Lower leg skin (tissue), 4 donors: ENCODE measurements at regions not wholly inside any gene's neighbourhood (a gene's known extent, or its start where the extent isn't known, plus 50 kb on each side); places are given as distances from the start of the nearest gene placed in this dataset.

Experiments
- DNase-seq, 2 donors: peaks; one replicate each; pipeline ENCODE4 v3.0.0-alpha.2; 2019; ENCODE audit warnings: low spot score in 2 of 2
- H3K4me3 ChIP-seq: fragments of 200-600 bp; sonication (generic); 2 replicates; pipeline ENCODE4 v1.5.1; 2017; ENCODE audit warnings: mild to moderate bottlenecking, low read depth; ENCODE audit not compliant: poor library complexity, severe bottlenecking
- POLR2A ChIP-seq, 2 donors: fragments of 450-650 bp; IDR thresholded peaks; one replicate each; pipeline ENCODE4 v1.6.1; 2016 to 2017; ENCODE audit warnings: antibody characterized with exemption in 2 of 2, mild to moderate bottlenecking in 1 of 2, moderate library complexity in 1 of 2
- WGBS, 2 donors: methylation state at CpG; one replicate each; pipeline ENCODE4 v1.1.5; 2018; 5-methylcytosine and 5-hydroxymethylcytosine counted together
- intact Hi-C: fragments of 100-400 bp; cut with DNase I; formaldehyde crosslinking; loops from one replicate; pipeline ENCODE4 v1.15.0; 2023; ENCODE audit warnings: low total_unique reads
- TF ChIP-seq, protein P1 (sequence below), 3 donors: fragments of 450-650 bp; IDR thresholded peaks; one replicate each; pipeline ENCODE4 v1.5.1; 2016; ENCODE audit warnings: antibody characterized with exemption in 3 of 3, mild to moderate bottlenecking in 3 of 3, moderate library complexity in 2 of 3

DNA sequence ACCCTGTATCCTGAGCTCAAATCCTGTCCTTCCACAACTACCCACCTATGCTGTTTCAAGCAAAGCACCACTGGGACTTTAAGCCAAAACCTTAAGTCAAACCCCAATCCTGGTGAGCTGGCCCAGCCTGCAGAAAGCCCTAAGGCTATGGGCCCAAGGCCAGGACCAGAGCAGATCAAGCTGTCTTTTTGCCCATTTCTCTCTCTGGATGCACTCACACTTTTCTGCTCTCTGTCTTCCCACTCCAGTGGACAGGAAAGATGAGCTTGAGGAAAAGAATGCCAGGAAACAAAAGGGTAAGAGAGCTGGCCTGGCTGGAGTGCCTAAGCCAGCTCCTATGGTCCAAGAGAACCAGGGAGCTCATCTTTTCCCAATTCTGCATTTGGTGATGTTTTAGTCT lies 284.3 kb upstream of the ISX start:
- DNase-seq = no peak
- intact Hi-C loops = no loop called here
- H3K4me3 ChIP-seq = no peak overlapping the region
- TF ChIP-seq POLR2A (IDR thresholded peaks at IDR 0.05) = no peak
- TF ChIP-seq, protein P1, sequence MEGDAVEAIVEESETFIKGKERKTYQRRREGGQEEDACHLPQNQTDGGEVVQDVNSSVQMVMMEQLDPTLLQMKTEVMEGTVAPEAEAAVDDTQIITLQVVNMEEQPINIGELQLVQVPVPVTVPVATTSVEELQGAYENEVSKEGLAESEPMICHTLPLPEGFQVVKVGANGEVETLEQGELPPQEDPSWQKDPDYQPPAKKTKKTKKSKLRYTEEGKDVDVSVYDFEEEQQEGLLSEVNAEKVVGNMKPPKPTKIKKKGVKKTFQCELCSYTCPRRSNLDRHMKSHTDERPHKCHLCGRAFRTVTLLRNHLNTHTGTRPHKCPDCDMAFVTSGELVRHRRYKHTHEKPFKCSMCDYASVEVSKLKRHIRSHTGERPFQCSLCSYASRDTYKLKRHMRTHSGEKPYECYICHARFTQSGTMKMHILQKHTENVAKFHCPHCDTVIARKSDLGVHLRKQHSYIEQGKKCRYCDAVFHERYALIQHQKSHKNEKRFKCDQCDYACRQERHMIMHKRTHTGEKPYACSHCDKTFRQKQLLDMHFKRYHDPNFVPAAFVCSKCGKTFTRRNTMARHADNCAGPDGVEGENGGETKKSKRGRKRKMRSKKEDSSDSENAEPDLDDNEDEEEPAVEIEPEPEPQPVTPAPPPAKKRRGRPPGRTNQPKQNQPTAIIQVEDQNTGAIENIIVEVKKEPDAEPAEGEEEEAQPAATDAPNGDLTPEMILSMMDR (IDR thresholded peaks at IDR 0.05) = no peak

DNA sequence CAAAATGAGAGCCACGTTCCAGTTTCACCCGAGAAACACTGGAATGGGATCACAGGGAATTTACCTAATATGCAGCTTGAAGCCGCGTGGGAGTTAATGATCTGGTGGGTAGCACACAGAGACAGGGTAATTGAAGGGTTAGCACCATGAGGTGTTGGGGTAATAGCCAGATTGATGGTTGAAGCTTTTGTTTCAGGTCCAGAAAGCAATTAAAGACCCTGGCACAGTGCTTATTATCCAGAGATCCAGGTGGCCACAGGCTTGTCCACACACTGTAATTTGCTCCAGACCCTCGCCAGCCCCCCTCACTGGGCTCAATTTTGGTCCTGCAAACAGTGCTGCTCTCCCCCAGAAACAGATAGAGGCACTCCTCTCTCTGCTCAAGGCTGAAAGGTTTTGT lies 282.5 kb upstream of the ISX start:
- intact Hi-C loops = no loop called here
- no peak overlapping the region for H3K4me3 ChIP-seq
- WGBS, 2 donors = 38 to 50% methylated on average over 5 of the region's 5 CpGs
- TF ChIP-seq, protein P1 (IDR thresholded peaks at IDR 0.05) = no peak
- TF ChIP-seq POLR2A (IDR thresholded peaks at IDR 0.05) = no peak
- DNase-seq = no peak

- intact Hi-C loops = no loop called here
- TF ChIP-seq, protein P1 (IDR thresholded peaks at IDR 0.05) = no peak
- no peak for TF ChIP-seq POLR2A (IDR thresholded peaks at IDR 0.05)
- DNase-seq = no peak
- WGBS, 2 donors = 38 to 45% methylated on average over 3 of the region's 3 CpGs
- H3K4me3 ChIP-seq = no peak overlapping the region
Observed at GRCh38 chr22:34784056-34784455, 281.9 kb upstream of the ISX start.

DNA sequence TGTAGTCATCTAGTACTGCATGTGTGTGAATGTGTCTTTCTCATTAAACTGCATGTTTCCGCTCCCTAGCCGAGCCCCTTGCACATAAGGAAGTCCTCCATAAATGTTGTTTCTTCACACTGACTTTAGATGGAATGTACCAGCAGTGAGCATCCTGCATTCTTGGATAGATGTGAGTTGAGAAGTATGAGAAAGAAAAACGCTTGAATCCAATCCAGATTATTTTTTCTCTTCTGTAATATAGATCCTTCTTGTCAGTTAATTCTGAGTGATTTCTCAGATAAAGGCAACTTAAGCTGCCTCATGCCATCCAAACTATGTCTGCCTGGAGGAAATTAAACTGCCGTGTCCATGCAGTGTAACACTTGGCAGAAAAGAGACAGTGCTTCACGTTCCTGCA lies 268.1 kb upstream of the ISX start:
- TF ChIP-seq, protein P1 (IDR thresholded peaks at IDR 0.05) = no peak
- no peak for TF ChIP-seq POLR2A (IDR thresholded peaks at IDR 0.05)
- DNase-seq = no peak
- intact Hi-C loops = no loop called here
- 52 to 58% methylated on average over 5 of the region's 5 CpGs for WGBS, 2 donors
- H3K4me3 ChIP-seq = no peak overlapping the region

DNA sequence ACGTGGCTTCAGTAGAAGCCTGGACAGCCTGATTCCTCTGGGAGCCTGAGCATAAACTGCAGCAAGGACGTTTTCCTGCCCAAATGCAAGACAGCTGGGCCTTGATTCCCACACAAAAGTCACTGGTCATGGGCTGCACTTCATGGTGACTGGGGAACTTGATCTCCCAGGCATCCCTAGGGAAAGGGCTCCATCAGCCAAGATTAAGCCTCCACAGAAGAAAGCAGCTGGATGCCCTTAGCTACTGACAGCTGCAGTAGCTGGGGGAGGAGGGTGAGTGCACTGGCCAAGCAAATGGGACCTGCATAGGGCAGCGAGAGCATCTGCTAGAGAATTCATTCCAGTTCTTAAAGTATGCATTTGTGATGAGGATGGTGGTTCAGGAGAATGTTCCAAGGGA lies 267.4 kb upstream of the ISX start:
- no peak overlapping the region for H3K4me3 ChIP-seq
- WGBS, 2 donors = 47 to 57% methylated on average over 3 of the region's 3 CpGs
- TF ChIP-seq, protein P1 (IDR thresholded peaks at IDR 0.05) = no peak
- no peak for TF ChIP-seq POLR2A (IDR thresholded peaks at IDR 0.05)
- no peak for DNase-seq
- intact Hi-C loops = no loop called here

- TF ChIP-seq, protein P1 (IDR thresholded peaks at IDR 0.05) = no peak
- TF ChIP-seq POLR2A (IDR thresholded peaks at IDR 0.05) = no peak
- 22 to 23% methylated on average over 10 of the region's 10 CpGs for WGBS, 2 donors
- no peak overlapping the region for H3K4me3 ChIP-seq
- intact Hi-C loops = no loop called here
- no peak for DNase-seq
Observed at GRCh38 chr22:34800260-34800980, 265.5 kb upstream of the ISX start.
